ENCODE measurements at regions not wholly inside any gene's neighbourhood (a gene's known extent, or its start where the extent isn't known, plus 50 kb on each side); places are given as distances from the start of the nearest gene placed in this dataset.

DNA sequence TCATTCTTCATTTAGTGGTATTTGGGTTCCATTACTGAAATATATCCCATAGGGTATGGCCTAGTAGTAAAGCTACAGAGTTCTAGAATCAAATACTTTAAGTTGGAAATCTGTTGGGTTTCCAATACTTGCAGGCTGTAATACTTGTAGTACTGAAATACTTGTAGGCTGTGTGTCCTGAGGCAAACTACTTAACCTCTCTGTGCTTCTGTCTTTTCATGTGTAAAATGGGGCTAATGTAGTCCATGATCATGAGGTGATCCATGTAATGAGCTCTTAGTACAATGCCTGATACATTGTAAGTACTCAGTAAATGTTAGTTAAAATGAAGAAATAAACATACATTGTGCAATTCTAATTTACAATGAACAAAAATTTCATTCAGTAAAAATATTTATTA, 368.9 kb downstream of the CSNK1G3 start:
- Histone ChIP-seq H3K27me3 (ENCODE audit: control insufficient read depth in 4 of 4, insufficient read depth in 4 of 4, low read length in 3 of 4) (no peaks in the 10 kb centered on the region), H3K9ac (ENCODE audit: low read depth in 1 of 2, low read length in 2 of 2) (no peak overlapping the region), H3K36me3 (ENCODE audit: control insufficient read depth in 4 of 4, insufficient read depth in 3 of 4, low read depth in 1 of 4, low read length in 3 of 4) (no peaks in the 10 kb centered on the region), H3K27ac (ENCODE audit: low read depth in 1 of 2, low read length in 2 of 2) (no peak overlapping the region), H3K4me1 (ENCODE audit: control insufficient read depth in 4 of 4, insufficient read depth in 4 of 4, low read length in 3 of 4) (no peaks in the 10 kb centered on the region), H3K4me3 (ENCODE audit: low read depth in 1 of 3, low read length in 3 of 3) (no peak overlapping the region), H3K9me3 (ENCODE audit: control insufficient read depth in 4 of 4, low read length in 3 of 4) (peaks cover 0 to 1% (median 0%) of the 10 kb centered on the region in 4 donors)
- no peak for DNase-seq (ENCODE audit: low spot score)
- TF ChIP-seq FOXA1 (IDR thresholded peaks at IDR 0.05) (no peak), JUND (IDR thresholded peaks at IDR 0.05) (no peak), GABPA (IDR thresholded peaks at IDR 0.05 in 1 of 2, conservative IDR thresholded peaks at IDR 0.05 in 1 of 2) (no peak), EGR1 (IDR thresholded peaks at IDR 0.05; ENCODE audit: low read depth in 2 of 2) (no peak), RXRA (IDR thresholded peaks at IDR 0.05) (no peak), FOXA2 (IDR thresholded peaks at IDR 0.05) (no peak), HNF4A (conservative IDR thresholded peaks at IDR 0.05) (no peak), YY1 (IDR thresholded peaks at IDR 0.05) (no peak), RAD21 (IDR thresholded peaks at IDR 0.05) (no peak), ATF3 (IDR thresholded peaks at IDR 0.05) (no peak), TAF1 (conservative IDR thresholded peaks at IDR 0.05) (no peak), SP1 (IDR thresholded peaks at IDR 0.05) (no peak), HNF4G (IDR thresholded peaks at IDR 0.05) (no peak), NR2F2 (IDR thresholded peaks at IDR 0.05) (no peak), MAX (IDR thresholded peaks at IDR 0.05) (no peak)
- TF ChIP-seq, protein P1, sequence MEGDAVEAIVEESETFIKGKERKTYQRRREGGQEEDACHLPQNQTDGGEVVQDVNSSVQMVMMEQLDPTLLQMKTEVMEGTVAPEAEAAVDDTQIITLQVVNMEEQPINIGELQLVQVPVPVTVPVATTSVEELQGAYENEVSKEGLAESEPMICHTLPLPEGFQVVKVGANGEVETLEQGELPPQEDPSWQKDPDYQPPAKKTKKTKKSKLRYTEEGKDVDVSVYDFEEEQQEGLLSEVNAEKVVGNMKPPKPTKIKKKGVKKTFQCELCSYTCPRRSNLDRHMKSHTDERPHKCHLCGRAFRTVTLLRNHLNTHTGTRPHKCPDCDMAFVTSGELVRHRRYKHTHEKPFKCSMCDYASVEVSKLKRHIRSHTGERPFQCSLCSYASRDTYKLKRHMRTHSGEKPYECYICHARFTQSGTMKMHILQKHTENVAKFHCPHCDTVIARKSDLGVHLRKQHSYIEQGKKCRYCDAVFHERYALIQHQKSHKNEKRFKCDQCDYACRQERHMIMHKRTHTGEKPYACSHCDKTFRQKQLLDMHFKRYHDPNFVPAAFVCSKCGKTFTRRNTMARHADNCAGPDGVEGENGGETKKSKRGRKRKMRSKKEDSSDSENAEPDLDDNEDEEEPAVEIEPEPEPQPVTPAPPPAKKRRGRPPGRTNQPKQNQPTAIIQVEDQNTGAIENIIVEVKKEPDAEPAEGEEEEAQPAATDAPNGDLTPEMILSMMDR (IDR thresholded peaks at IDR 0.05; ENCODE audit: low read depth, low read length, missing input control), result no peak
- TF ChIP-seq, protein P2, sequence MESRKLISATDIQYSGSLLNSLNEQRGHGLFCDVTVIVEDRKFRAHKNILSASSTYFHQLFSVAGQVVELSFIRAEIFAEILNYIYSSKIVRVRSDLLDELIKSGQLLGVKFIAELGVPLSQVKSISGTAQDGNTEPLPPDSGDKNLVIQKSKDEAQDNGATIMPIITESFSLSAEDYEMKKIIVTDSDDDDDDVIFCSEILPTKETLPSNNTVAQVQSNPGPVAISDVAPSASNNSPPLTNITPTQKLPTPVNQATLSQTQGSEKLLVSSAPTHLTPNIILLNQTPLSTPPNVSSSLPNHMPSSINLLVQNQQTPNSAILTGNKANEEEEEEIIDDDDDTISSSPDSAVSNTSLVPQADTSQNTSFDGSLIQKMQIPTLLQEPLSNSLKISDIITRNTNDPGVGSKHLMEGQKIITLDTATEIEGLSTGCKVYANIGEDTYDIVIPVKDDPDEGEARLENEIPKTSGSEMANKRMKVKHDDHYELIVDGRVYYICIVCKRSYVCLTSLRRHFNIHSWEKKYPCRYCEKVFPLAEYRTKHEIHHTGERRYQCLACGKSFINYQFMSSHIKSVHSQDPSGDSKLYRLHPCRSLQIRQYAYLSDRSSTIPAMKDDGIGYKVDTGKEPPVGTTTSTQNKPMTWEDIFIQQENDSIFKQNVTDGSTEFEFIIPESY (IDR thresholded peaks at IDR 0.05), result no peak
- TF ChIP-seq, protein P3, sequence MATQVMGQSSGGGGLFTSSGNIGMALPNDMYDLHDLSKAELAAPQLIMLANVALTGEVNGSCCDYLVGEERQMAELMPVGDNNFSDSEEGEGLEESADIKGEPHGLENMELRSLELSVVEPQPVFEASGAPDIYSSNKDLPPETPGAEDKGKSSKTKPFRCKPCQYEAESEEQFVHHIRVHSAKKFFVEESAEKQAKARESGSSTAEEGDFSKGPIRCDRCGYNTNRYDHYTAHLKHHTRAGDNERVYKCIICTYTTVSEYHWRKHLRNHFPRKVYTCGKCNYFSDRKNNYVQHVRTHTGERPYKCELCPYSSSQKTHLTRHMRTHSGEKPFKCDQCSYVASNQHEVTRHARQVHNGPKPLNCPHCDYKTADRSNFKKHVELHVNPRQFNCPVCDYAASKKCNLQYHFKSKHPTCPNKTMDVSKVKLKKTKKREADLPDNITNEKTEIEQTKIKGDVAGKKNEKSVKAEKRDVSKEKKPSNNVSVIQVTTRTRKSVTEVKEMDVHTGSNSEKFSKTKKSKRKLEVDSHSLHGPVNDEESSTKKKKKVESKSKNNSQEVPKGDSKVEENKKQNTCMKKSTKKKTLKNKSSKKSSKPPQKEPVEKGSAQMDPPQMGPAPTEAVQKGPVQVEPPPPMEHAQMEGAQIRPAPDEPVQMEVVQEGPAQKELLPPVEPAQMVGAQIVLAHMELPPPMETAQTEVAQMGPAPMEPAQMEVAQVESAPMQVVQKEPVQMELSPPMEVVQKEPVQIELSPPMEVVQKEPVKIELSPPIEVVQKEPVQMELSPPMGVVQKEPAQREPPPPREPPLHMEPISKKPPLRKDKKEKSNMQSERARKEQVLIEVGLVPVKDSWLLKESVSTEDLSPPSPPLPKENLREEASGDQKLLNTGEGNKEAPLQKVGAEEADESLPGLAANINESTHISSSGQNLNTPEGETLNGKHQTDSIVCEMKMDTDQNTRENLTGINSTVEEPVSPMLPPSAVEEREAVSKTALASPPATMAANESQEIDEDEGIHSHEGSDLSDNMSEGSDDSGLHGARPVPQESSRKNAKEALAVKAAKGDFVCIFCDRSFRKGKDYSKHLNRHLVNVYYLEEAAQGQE (IDR thresholded peaks at IDR 0.05), result no peak
